ENCODE measurements at regions not wholly inside any gene's neighbourhood (a gene's known extent, or its start where the extent isn't known, plus 50 kb on each side); places are given as distances from the start of the nearest gene placed in this dataset.

- TF ChIP-seq AFF4 (CRISPR knock-in tag; IDR thresholded peaks at IDR 0.05; ENCODE audit: borderline replicate concordance) (no peak), SOX15 (CRISPR knock-in tag; IDR thresholded peaks at IDR 0.05) (no peak), TEAD4 (CRISPR knock-in tag; IDR thresholded peaks at IDR 0.05) (no peak), ZNF416 (CRISPR knock-in tag; IDR thresholded peaks at IDR 0.05) (no peak), ZNF232 (CRISPR knock-in tag; IDR thresholded peaks at IDR 0.05) (no peak), ZNF532 (CRISPR knock-in tag; IDR thresholded peaks at IDR 0.05; ENCODE audit: borderline replicate concordance) (no peak), TEAD1 (CRISPR knock-in tag; IDR thresholded peaks at IDR 0.05) (no peak)
Measured at GRCh38 chr2:14188446-14188845, 444.1 kb upstream of the LRATD1 start (continued).

- Mint-ChIP-seq H3K9me3 (0 out of 2 replicates have a peak, but pooled peaks cover 4% of the 10 kb centered on the region), H3K4me3 (no peak overlapping the region), H3K36me3 (no peaks in the 10 kb centered on the region), H3K4me1 (peaks cover 25% of the 10 kb centered on the region), H3K27me3 (ENCODE audit: low read depth) (no peaks in the 10 kb centered on the region; the same call in 1 of the 2 replicates), H3K27ac (no peak overlapping the region)
- CTCF ChIA-PET = interaction anchor here (0.8 kb wide), 1 partner anchor 42 kb away, joined by 3 read pairs; no protein-coding TSS in a partner anchor
- DNase-seq (ENCODE audit: low spot score) (no peak), ATAC-seq (no peak)
- POLR2A ChIA-PET = no interaction called here
- TF ChIP-seq STAT6 (CRISPR knock-in tag; conservative IDR thresholded peaks at IDR 0.05; ENCODE audit: low read depth) = no peak
- no peak for TF ChIP-seq ZNF138 (CRISPR knock-in tag; conservative IDR thresholded peaks at IDR 0.05)
- no peak for TF ChIP-seq PRDM15 (CRISPR knock-in tag; IDR thresholded peaks at IDR 0.05)
- TF ChIP-seq NR3C1 (CRISPR knock-in tag; conservative IDR thresholded peaks at IDR 0.05; ENCODE audit: low read depth) = no peak
- no peak for TF ChIP-seq ATF3 (CRISPR knock-in tag; conservative IDR thresholded peaks at IDR 0.05)
- TF ChIP-seq ZNF263 (CRISPR knock-in tag; IDR thresholded peaks at IDR 0.05; ENCODE audit: low read depth) = no peak
Measured at GRCh38 chr2:14189929-14190328, 442.6 kb upstream of the LRATD1 start.

All from WTC11 (cell line).